ENCODE measurements at regions not wholly inside any gene's neighbourhood (a gene's known extent, or its start where the extent isn't known, plus 50 kb on each side); places are given as distances from the start of the nearest gene placed in this dataset.

DNA sequence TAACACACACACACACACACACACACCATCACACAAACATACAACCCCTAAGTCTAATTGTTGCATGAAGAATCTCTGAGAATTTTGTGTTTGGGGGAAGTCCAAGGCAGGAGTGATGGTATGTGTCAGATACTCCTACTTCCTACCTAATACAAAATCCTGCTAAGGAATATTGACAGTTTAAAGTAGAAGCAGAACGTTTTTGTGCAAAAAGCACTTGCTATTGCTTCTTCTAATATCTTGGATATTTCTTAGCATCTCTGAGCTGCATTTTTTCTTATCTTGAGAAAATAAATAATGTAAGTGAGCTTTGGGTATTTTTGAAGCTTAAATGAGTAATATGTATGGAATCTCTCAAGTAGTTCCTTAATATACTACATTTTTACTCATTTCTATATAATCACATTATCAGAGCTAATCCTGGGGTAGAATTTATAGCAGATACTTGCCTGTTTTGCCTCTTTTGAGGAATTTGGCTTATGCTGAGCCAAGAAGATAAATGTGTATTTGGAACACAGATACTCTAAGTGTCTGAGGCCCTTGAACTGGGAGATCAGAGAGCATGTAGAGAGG is 212.3 kb downstream of the DKK1 start:
- DNase-seq (ENCODE audit: low spot score): no peak
- no peak overlapping the region for H3K9ac ChIP-seq (ENCODE audit: low read depth in 1 of 2, low read length in 2 of 2)
- no peaks in the 10 kb centered on the region for H3K27me3 ChIP-seq (ENCODE audit: control insufficient read depth in 4 of 4, insufficient read depth in 4 of 4, low read length in 3 of 4)
- no peak for TF ChIP-seq GABPA (IDR thresholded peaks at IDR 0.05 in 1 of 2, conservative IDR thresholded peaks at IDR 0.05 in 1 of 2)
- no peak for TF ChIP-seq EGR1 (IDR thresholded peaks at IDR 0.05; ENCODE audit: low read depth in 2 of 2)
- TF ChIP-seq NR2F2 (IDR thresholded peaks at IDR 0.05): no peak
- TF ChIP-seq, protein P1, sequence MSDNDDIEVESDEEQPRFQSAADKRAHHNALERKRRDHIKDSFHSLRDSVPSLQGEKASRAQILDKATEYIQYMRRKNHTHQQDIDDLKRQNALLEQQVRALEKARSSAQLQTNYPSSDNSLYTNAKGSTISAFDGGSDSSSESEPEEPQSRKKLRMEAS (IDR thresholded peaks at IDR 0.05): no peak
- no peak for TF ChIP-seq TAF1 (conservative IDR thresholded peaks at IDR 0.05)
- TF ChIP-seq, protein P2, sequence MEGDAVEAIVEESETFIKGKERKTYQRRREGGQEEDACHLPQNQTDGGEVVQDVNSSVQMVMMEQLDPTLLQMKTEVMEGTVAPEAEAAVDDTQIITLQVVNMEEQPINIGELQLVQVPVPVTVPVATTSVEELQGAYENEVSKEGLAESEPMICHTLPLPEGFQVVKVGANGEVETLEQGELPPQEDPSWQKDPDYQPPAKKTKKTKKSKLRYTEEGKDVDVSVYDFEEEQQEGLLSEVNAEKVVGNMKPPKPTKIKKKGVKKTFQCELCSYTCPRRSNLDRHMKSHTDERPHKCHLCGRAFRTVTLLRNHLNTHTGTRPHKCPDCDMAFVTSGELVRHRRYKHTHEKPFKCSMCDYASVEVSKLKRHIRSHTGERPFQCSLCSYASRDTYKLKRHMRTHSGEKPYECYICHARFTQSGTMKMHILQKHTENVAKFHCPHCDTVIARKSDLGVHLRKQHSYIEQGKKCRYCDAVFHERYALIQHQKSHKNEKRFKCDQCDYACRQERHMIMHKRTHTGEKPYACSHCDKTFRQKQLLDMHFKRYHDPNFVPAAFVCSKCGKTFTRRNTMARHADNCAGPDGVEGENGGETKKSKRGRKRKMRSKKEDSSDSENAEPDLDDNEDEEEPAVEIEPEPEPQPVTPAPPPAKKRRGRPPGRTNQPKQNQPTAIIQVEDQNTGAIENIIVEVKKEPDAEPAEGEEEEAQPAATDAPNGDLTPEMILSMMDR (IDR thresholded peaks at IDR 0.05; ENCODE audit: low read depth, low read length, missing input control): no peak
- no peak for TF ChIP-seq HNF4G (IDR thresholded peaks at IDR 0.05)
- no peak for TF ChIP-seq FOXA1 (IDR thresholded peaks at IDR 0.05)
- no peak for TF ChIP-seq FOXA2 (IDR thresholded peaks at IDR 0.05)
- TF ChIP-seq HNF4A (conservative IDR thresholded peaks at IDR 0.05): no peak
- H3K4me3 ChIP-seq (ENCODE audit: low read depth in 1 of 3, low read length in 3 of 3): no peak overlapping the region
- H3K4me1 ChIP-seq (ENCODE audit: control insufficient read depth in 4 of 4, insufficient read depth in 4 of 4, low read length in 3 of 4): no peaks in the 10 kb centered on the region
- 23% methylated on average over 1 of the region's 1 CpG for WGBS
- H3K36me3 ChIP-seq (ENCODE audit: control insufficient read depth in 4 of 4, insufficient read depth in 3 of 4, low read depth in 1 of 4, low read length in 3 of 4): no peaks in the 10 kb centered on the region
- H3K9me3 ChIP-seq (ENCODE audit: control insufficient read depth in 4 of 4, low read length in 3 of 4): no peaks in the 10 kb centered on the region
- H3K27ac ChIP-seq (ENCODE audit: low read depth in 1 of 2, low read length in 2 of 2): no peak overlapping the region

DNA sequence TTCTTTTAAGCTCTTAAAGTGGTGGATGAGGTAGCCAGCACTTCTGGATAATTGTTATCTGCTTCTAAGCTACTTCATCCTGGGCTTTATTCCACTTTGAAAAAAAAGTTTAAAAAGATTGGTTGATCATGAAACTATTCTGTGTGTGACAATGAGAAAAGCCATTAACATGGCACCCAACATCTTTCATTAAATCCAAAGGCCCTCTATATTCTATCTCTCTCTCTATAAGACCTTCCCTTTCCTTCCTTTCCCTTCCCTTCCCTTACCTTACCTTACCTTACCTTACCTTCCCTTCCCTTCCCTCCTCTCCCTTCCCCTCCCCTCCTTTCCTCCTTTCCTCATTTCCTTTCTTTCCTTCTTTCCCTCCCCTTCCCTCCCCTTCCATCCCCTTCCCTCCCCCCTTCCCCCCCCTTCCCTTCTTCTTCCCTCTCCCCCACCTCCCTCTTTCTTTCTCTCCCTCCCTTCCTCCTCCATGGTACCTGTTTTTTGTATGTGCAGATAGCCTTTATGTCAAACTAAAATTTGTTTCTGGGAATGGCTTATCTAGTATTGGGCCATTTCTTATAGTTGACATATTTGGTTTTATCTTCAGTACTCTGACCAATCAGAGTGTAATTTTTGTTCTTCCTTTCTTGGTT is 218.7 kb downstream of the DKK1 start:
- H3K27ac ChIP-seq (ENCODE audit: low read depth in 1 of 2, low read length in 2 of 2): no peak overlapping the region
- no peak overlapping the region for H3K4me3 ChIP-seq (ENCODE audit: low read depth in 1 of 3, low read length in 3 of 3)
- TF ChIP-seq NR2F2 (IDR thresholded peaks at IDR 0.05) (no peak), RAD21 (IDR thresholded peaks at IDR 0.05) (no peak), RXRA (IDR thresholded peaks at IDR 0.05) (no peak), JUND (IDR thresholded peaks at IDR 0.05) (no peak), SP1 (IDR thresholded peaks at IDR 0.05) (no peak), EGR1 (IDR thresholded peaks at IDR 0.05; ENCODE audit: low read depth in 2 of 2) (no peak), HNF4G (IDR thresholded peaks at IDR 0.05) (no peak), ATF3 (IDR thresholded peaks at IDR 0.05) (no peak), GABPA (IDR thresholded peaks at IDR 0.05 in 1 of 2, conservative IDR thresholded peaks at IDR 0.05 in 1 of 2) (no peak), YY1 (IDR thresholded peaks at IDR 0.05) (no peak), TAF1 (conservative IDR thresholded peaks at IDR 0.05) (no peak), FOXA1 (IDR thresholded peaks at IDR 0.05) (no peak), REST (IDR thresholded peaks at IDR 0.05) (no peak)
- TF ChIP-seq, protein P3, sequence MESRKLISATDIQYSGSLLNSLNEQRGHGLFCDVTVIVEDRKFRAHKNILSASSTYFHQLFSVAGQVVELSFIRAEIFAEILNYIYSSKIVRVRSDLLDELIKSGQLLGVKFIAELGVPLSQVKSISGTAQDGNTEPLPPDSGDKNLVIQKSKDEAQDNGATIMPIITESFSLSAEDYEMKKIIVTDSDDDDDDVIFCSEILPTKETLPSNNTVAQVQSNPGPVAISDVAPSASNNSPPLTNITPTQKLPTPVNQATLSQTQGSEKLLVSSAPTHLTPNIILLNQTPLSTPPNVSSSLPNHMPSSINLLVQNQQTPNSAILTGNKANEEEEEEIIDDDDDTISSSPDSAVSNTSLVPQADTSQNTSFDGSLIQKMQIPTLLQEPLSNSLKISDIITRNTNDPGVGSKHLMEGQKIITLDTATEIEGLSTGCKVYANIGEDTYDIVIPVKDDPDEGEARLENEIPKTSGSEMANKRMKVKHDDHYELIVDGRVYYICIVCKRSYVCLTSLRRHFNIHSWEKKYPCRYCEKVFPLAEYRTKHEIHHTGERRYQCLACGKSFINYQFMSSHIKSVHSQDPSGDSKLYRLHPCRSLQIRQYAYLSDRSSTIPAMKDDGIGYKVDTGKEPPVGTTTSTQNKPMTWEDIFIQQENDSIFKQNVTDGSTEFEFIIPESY (IDR thresholded peaks at IDR 0.05): no peak
- TF ChIP-seq, protein P2 (IDR thresholded peaks at IDR 0.05; ENCODE audit: low read depth, low read length, missing input control): no peak
- H3K4me1 ChIP-seq (ENCODE audit: control insufficient read depth in 4 of 4, insufficient read depth in 4 of 4, low read length in 3 of 4): no peaks in the 10 kb centered on the region
- DNase-seq (ENCODE audit: low spot score): no peak
- no peaks in the 10 kb centered on the region for H3K36me3 ChIP-seq (ENCODE audit: control insufficient read depth in 4 of 4, insufficient read depth in 3 of 4, low read depth in 1 of 4, low read length in 3 of 4)
- no peaks in the 10 kb centered on the region for H3K27me3 ChIP-seq (ENCODE audit: control insufficient read depth in 4 of 4, insufficient read depth in 4 of 4, low read length in 3 of 4)
- H3K9ac ChIP-seq (ENCODE audit: low read depth in 1 of 2, low read length in 2 of 2): no peak overlapping the region
- H3K9me3 ChIP-seq (ENCODE audit: control insufficient read depth in 4 of 4, low read length in 3 of 4): no peaks in the 10 kb centered on the region
